ENCODE measurements at regions not wholly inside any gene's neighbourhood (a gene's known extent, or its start where the extent isn't known, plus 50 kb on each side); places are given as distances from the start of the nearest gene placed in this dataset.

- TF ChIP-seq CTCF (conservative IDR thresholded peaks at IDR 0.05; ENCODE audit: low read depth, low read length) (no peak), EZH2 (IDR thresholded peaks at IDR 0.05; ENCODE audit: low read length, unreplicated experiment) (no peak), EZH2phosphoT487 (IDR thresholded peaks at IDR 0.05; ENCODE audit: borderline replicate concordance, low read length) (no peak)
Observed at GRCh38 chr1:55641947-55642346, 426.8 kb upstream of the USP24 start.
